ENCODE measurements at regions not wholly inside any gene's neighbourhood (a gene's known extent, or its start where the extent isn't known, plus 50 kb on each side); places are given as distances from the start of the nearest gene placed in this dataset.

- DNase-seq (ENCODE audit: low spot score), result no peak
- in situ Hi-C loops (cut with MboI; ENCODE audit: low pct_unique_long_range_greater_than_20kb, low sequenced_read_pairs, unreplicated experiment), result no loop called here
- no peak for TF ChIP-seq CTCF (IDR thresholded peaks at IDR 0.05; ENCODE audit: extremely low read depth, insufficient read depth, missing control alignments)
Observed at GRCh38 chr5:32504329-32504988, 59.9 kb upstream of the ZFR start.

- TF ChIP-seq CTCF (IDR thresholded peaks at IDR 0.05; ENCODE audit: extremely low read depth, insufficient read depth, missing control alignments), result no peak
- DNase-seq (ENCODE audit: low spot score), result no peak
- in situ Hi-C loops (cut with MboI; ENCODE audit: low pct_unique_long_range_greater_than_20kb, low sequenced_read_pairs, unreplicated experiment), result no loop called here
Observed at GRCh38 chr5:32503261-32503660, 58.7 kb upstream of the ZFR start.

- in situ Hi-C loops (cut with MboI; ENCODE audit: low pct_unique_long_range_greater_than_20kb, low sequenced_read_pairs, unreplicated experiment), result no loop called here
- TF ChIP-seq CTCF (IDR thresholded peaks at IDR 0.05; ENCODE audit: extremely low read depth, insufficient read depth, missing control alignments), result no peak
- no peak for DNase-seq (ENCODE audit: low spot score)
Observed at GRCh38 chr5:32501071-32502002, 56.8 kb upstream of the ZFR start.

- in situ Hi-C loops (cut with MboI; ENCODE audit: low pct_unique_long_range_greater_than_20kb, low sequenced_read_pairs, unreplicated experiment), result no loop called here
Observed at GRCh38 chr5:32500181-32500580, 55.6 kb upstream of the ZFR start.

GRCh38 chr5:32499261-32499660 is 54.7 kb upstream of the ZFR start:
- in situ Hi-C loops (cut with MboI; ENCODE audit: low pct_unique_long_range_greater_than_20kb, low sequenced_read_pairs, unreplicated experiment), result loop anchor here (10.0 kb wide), 1 partner anchor 116 kb away; no protein-coding TSS in a partner anchor
- no peak for DNase-seq (ENCODE audit: low spot score)
- TF ChIP-seq CTCF (IDR thresholded peaks at IDR 0.05; ENCODE audit: extremely low read depth, insufficient read depth, missing control alignments), result no peak

More at GRCh38 chr5:32500181-32500580, 55.6 kb upstream of the ZFR start:
- no peak for DNase-seq (ENCODE audit: low spot score)
- TF ChIP-seq CTCF (IDR thresholded peaks at IDR 0.05; ENCODE audit: extremely low read depth, insufficient read depth, missing control alignments), result no peak

GRCh38 chr5:32498484-32498883 is 53.9 kb upstream of the ZFR start:
- DNase-seq (ENCODE audit: low spot score), result no peak
- no peak for TF ChIP-seq CTCF (IDR thresholded peaks at IDR 0.05; ENCODE audit: extremely low read depth, insufficient read depth, missing control alignments)
- in situ Hi-C loops (cut with MboI; ENCODE audit: low pct_unique_long_range_greater_than_20kb, low sequenced_read_pairs, unreplicated experiment), result loop anchor here (10.0 kb wide), 1 partner anchor 116 kb away; no protein-coding TSS in a partner anchor
